Tibial artery (tissue), 4 donors: ENCODE measurements at regions not wholly inside any gene's neighbourhood (a gene's known extent, or its start where the extent isn't known, plus 50 kb on each side); places are given as distances from the start of the nearest gene placed in this dataset.

ENCODE experiments used
- DNase-seq, 2 donors: peaks; one replicate each; pipeline ENCODE4 v3.0.0-alpha.2; 2019
- H3K27ac ChIP-seq, 2 donors: fragments of 200-600 bp; sonication (generic) in 1 of 2; 1 replicate in 1 of 2; 2 replicates in 1 of 2; pipeline ENCODE4 v1.5.1; 2018 to 2019; ENCODE audit warnings: mild to moderate bottlenecking in 1 of 2
- H3K27me3 ChIP-seq, 2 donors: fragments of 200-600 bp; sonication (generic) in 1 of 2; one replicate each; pipeline versions ENCODE4 v1.5.1 to v1.6.0; 2016 to 2019
- H3K36me3 ChIP-seq, 3 donors: fragments of 200-600 bp; sonication (generic) in 2 of 3; one replicate each; pipeline ENCODE4 v1.5.1; 2016 to 2019; ENCODE audit warnings: mild to moderate bottlenecking in 2 of 3
- H3K4me1 ChIP-seq, 4 donors: fragments of 200-600 bp; sonication (generic) in 2 of 4; 1 replicate in 3 of 4; 2 replicates in 1 of 4; pipeline ENCODE4 v1.5.1; 2016 to 2019
- H3K4me3 ChIP-seq, 2 donors: fragments of 200-600 bp; sonication (generic) in 1 of 2; 1 replicate in 1 of 2; 2 replicates in 1 of 2; pipeline ENCODE4 v1.5.1; 2018 to 2019; ENCODE audit warnings: mild to moderate bottlenecking in 2 of 2
- H3K9me3 ChIP-seq, 3 donors: fragments of 200-600 bp; sonication (generic) in 1 of 3; one replicate each; pipeline ENCODE4 v1.5.1; 2016 to 2019
- CTCF ChIP-seq, 2 experiments: fragments of 200-600 bp in 1 of 2; fragments of 450-650 bp in 1 of 2; IDR thresholded peaks; one replicate each; pipeline ENCODE4 v1.5.1; 2017 to 2019; ENCODE audit warnings: antibody characterized with exemption in 2 of 2, mild to moderate bottlenecking in 1 of 2, moderate library complexity in 1 of 2
- intact Hi-C: fragments of 100-400 bp; cut with DNase I; formaldehyde crosslinking; loops from one replicate; pipeline ENCODE4 v1.15.0; 2023; ENCODE audit warnings: low total_unique reads

- Histone ChIP-seq H3K9me3 (no peaks in the 10 kb centered on the region), H3K4me1 (no peaks in the 10 kb centered on the region), H3K27me3 (no peaks in the 10 kb centered on the region), H3K27ac (no peak overlapping the region), H3K36me3 (no peaks in the 10 kb centered on the region), H3K4me3 (no peak overlapping the region)
- no peak for TF ChIP-seq CTCF (IDR thresholded peaks at IDR 0.05)
- no peak for DNase-seq
- intact Hi-C loops, result no loop called here
Measured at GRCh38 chr3:181066143-181067087, 76.9 kb upstream of the DNAJC19 start.

GRCh38 chr3:181056136-181056732 is 66.7 kb upstream of the DNAJC19 start:
- Histone ChIP-seq H3K36me3 (no peaks in the 10 kb centered on the region), H3K27ac (no peak overlapping the region), H3K9me3 (no peaks in the 10 kb centered on the region), H3K4me1 (no peaks in the 10 kb centered on the region), H3K4me3 (no peak overlapping the region), H3K27me3 (no peaks in the 10 kb centered on the region)
- TF ChIP-seq CTCF (IDR thresholded peaks at IDR 0.05), result no peak
- intact Hi-C loops, result no loop called here
- no peak for DNase-seq

- intact Hi-C loops, result no loop called here
- Histone ChIP-seq H3K36me3 (no peaks in the 10 kb centered on the region), H3K27me3 (no peaks in the 10 kb centered on the region), H3K4me3 (no peak overlapping the region), H3K4me1 (no peaks in the 10 kb centered on the region), H3K9me3 (no peaks in the 10 kb centered on the region), H3K27ac (no peak overlapping the region)
- DNase-seq, result no peak
- TF ChIP-seq CTCF (IDR thresholded peaks at IDR 0.05), result no peak
Measured at GRCh38 chr3:181054538-181054937, 65.0 kb upstream of the DNAJC19 start.

- Histone ChIP-seq H3K36me3 (no peaks in the 10 kb centered on the region), H3K4me3 (no peak overlapping the region), H3K27ac (no peak overlapping the region), H3K9me3 (no peaks in the 10 kb centered on the region), H3K4me1 (no peaks in the 10 kb centered on the region), H3K27me3 (no peaks in the 10 kb centered on the region)
- intact Hi-C loops, result no loop called here
- no peak for TF ChIP-seq CTCF (IDR thresholded peaks at IDR 0.05)
- DNase-seq, result no peak
Measured at GRCh38 chr3:181052256-181052655, 62.7 kb upstream of the DNAJC19 start.

- H3K27me3 ChIP-seq, result no peaks in the 10 kb centered on the region
- no peaks in the 10 kb centered on the region for H3K36me3 ChIP-seq
- TF ChIP-seq CTCF (IDR thresholded peaks at IDR 0.05), result no peak
- intact Hi-C loops, result no loop called here
- H3K4me3 ChIP-seq, result no peak overlapping the region
- DNase-seq, result no peak
- no peak overlapping the region for H3K27ac ChIP-seq
- H3K4me1 ChIP-seq, result no peaks in the 10 kb centered on the region
- H3K9me3 ChIP-seq, result no peaks in the 10 kb centered on the region
Measured at GRCh38 chr3:181050738-181051137, 61.2 kb upstream of the DNAJC19 start.
